ENCODE measurements at regions not wholly inside any gene's neighbourhood (a gene's known extent, or its start where the extent isn't known, plus 50 kb on each side); places are given as distances from the start of the nearest gene placed in this dataset.
"Not testable (repeated sequence)": the region's sequence is repeated elsewhere in the genome, so short reads cannot be mapped to it uniquely, and the experiment has no call there.

- not testable (repeated sequence) for DNase-seq
These were observed 60.4 kb upstream of the NAA35 start for GRCh38 chr9:85880507-85880906.

- DNase-seq: no peak
These were observed 56.7 kb upstream of the NAA35 start for GRCh38 chr9:85884256-85884655.

GRCh38 chr9:85890962-85891361 is 50.0 kb upstream of the NAA35 start:
- no peak for DNase-seq

Measured in renal pelvis (tissue), 1 donor.